GM23248 (cell line): ENCODE measurements at regions not wholly inside any gene's neighbourhood (a gene's known extent, or its start where the extent isn't known, plus 50 kb on each side); places are given as distances from the start of the nearest gene placed in this dataset.

Experiments
- DNase-seq: peaks from one replicate; pipeline ENCODE4 v3.0.0-alpha.2; 2015
- H2AFZ ChIP-seq: fragments of 200-600 bp; sonication (generic); 2 replicates; pipeline ENCODE4 v1.6.1; 2016; ENCODE audit warnings: antibody characterized with exemption
- H3F3A ChIP-seq: fragments of 200-600 bp; sonication (generic); 2 replicates; pipeline ENCODE4 v1.6.1; 2016; ENCODE audit warnings: mild to moderate bottlenecking, antibody characterized with exemption, mixed run types; ENCODE audit not compliant: insufficient read depth
- H3K27ac ChIP-seq: fragments of 200-600 bp; sonication (generic); 2 replicates; pipeline ENCODE4 v1.5.1; 2016; ENCODE audit warnings: mild to moderate bottlenecking
- H3K27me3 ChIP-seq: fragments of 200-600 bp; sonication (generic); replicated peaks from 2 replicates; pipeline ENCODE4 v1.6.1; 2016; ENCODE audit warnings: mild to moderate bottlenecking; ENCODE audit not compliant: insufficient read depth
- H3K36me3 ChIP-seq: fragments of 200-600 bp; sonication (generic); 2 replicates; pipeline ENCODE4 v1.6.1; 2016; ENCODE audit warnings: low read depth, mild to moderate bottlenecking
- H3K4me1 ChIP-seq: fragments of 200-600 bp; sonication (generic); 2 replicates; pipeline ENCODE4 v1.6.1; 2016; ENCODE audit warnings: mild to moderate bottlenecking; ENCODE audit not compliant: insufficient read depth
- H3K4me2 ChIP-seq: fragments of 200-600 bp; sonication (generic); one replicate; pipeline ENCODE4 v1.6.1; 2016; ENCODE audit warnings: mild to moderate bottlenecking; ENCODE audit not compliant: unreplicated experiment
- H3K4me3 ChIP-seq: fragments of 200-600 bp; sonication (generic); 2 replicates; pipeline ENCODE4 v1.5.1; 2016; ENCODE audit warnings: mild to moderate bottlenecking
- H3K79me2 ChIP-seq: fragments of 200-600 bp; sonication (generic); 2 replicates; pipeline ENCODE4 v1.6.1; 2016; ENCODE audit warnings: mild to moderate bottlenecking; ENCODE audit not compliant: insufficient read depth
- H3K9ac ChIP-seq: fragments of 200-600 bp; sonication (generic); 2 replicates; pipeline ENCODE4 v1.6.1; 2016; ENCODE audit warnings: mild to moderate bottlenecking
- H3K9me2 ChIP-seq: fragments of 200-600 bp; sonication (generic); 2 replicates; pipeline ENCODE4 v1.6.1; 2016; ENCODE audit warnings: mixed run types, mild to moderate bottlenecking, moderate library complexity; ENCODE audit not compliant: insufficient read depth
- H3K9me3 ChIP-seq: fragments of 200-600 bp; sonication (generic); one replicate; pipeline ENCODE4 v1.6.1; 2017; ENCODE audit warnings: low read depth
- H4K20me1 ChIP-seq: fragments of 200-600 bp; sonication (generic); 2 replicates; pipeline ENCODE4 v1.6.0; 2016; ENCODE audit not compliant: insufficient read depth
- EZH2 ChIP-seq: fragments of 200-600 bp; sonication (generic); IDR thresholded peaks from 2 replicates; pipeline ENCODE4 v1.6.1; 2018; ENCODE audit warnings: antibody characterized with exemption, mild to moderate bottlenecking; ENCODE audit not compliant: insufficient read depth, poor library complexity, severe bottlenecking
- EZH2phosphoT487 ChIP-seq: fragments of 200-600 bp; sonication (generic); IDR thresholded peaks from 2 replicates; pipeline ENCODE4 v1.6.1; 2018; ENCODE audit warnings: antibody characterized with exemption, moderate library complexity, mild to moderate bottlenecking, low read depth; ENCODE audit not compliant: insufficient read depth
- WGBS, 2 experiments: methylation state at CpG; one replicate each; pipeline ENCODE4 v1.1.6; 2015 to 2017; ENCODE audit warnings: low lambda C conversion rate in 2 of 2, low coverage in 1 of 2; ENCODE audit errors: missing lambda C conversion rate in 2 of 2; 5-methylcytosine and 5-hydroxymethylcytosine counted together
- in situ Hi-C: fragments of 300-500 bp; cut with MboI; formaldehyde crosslinking; loops from 2 replicates; pipeline ENCODE4 v1.15.0; 2020

DNA sequence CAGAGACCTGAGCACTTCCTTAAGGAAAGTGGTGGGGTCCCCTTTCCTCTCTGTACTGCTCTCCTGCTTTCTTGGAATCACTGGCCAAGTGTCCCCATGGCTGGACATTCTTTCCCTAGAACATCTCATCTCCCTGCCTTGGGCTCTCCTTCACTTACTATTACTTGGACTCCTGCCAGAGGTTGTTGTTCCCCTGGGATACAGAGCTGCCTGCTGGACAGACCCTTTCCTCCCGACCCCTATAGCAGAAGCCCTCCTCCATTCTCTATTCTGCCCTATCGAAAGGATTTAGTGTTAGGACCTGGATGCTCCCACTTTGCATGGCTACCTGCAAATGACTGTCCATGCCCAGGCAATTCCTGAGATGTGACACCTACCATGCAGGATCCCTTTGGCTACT is 164.3 kb upstream of the PODXL start:
- no peaks in the 10 kb centered on the region for H3K79me2 ChIP-seq
- H3K27me3 ChIP-seq = no peaks in the 10 kb centered on the region
- no peak overlapping the region for H3K27ac ChIP-seq
- H3K9me3 ChIP-seq = no peaks in the 10 kb centered on the region
- H3K4me3 ChIP-seq = no peak overlapping the region
- no peak overlapping the region for H3K4me2 ChIP-seq
- WGBS, 2 experiments = 54 to 62% methylated on average over 2 of the region's 2 CpGs
- H3K36me3 ChIP-seq = no peaks in the 10 kb centered on the region
- no peak overlapping the region for H2AFZ ChIP-seq
- in situ Hi-C loops = no loop called here
- H3K9ac ChIP-seq = no peak overlapping the region
- DNase-seq = no peak
- no peaks in the 10 kb centered on the region for H3K9me2 ChIP-seq
- H3K4me1 ChIP-seq = no peaks in the 10 kb centered on the region
- no peaks in the 10 kb centered on the region for H4K20me1 ChIP-seq
- H3F3A ChIP-seq = no peaks in the 10 kb centered on the region
- TF ChIP-seq EZH2 = no peak
- TF ChIP-seq EZH2phosphoT487 = no peak

DNA sequence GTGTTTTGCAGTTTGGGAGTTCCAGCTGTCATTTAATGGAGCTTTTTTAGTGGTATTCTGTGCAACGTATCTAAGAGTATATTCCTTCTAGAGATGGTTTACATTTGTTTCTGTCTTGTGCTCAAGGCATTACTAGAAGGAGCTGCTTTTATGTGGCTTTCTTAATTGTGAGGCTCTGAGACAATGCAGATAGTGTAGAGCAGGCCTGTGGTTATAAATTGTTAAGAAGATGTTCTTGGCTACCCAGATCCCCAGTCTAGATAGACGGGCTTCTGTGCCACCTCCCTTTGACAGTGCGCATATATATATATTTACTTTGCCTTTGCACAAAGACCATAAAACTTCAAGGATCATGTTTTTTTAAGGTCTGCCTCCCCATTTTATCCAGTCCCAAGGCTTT is 160.8 kb upstream of the PODXL start:
- Histone ChIP-seq H3K9ac (no peak overlapping the region), H3K36me3 (no peaks in the 10 kb centered on the region), H3K27ac (no peak overlapping the region), H2AFZ (no peak overlapping the region), H3K4me3 (no peak overlapping the region), H3K27me3 (no peaks in the 10 kb centered on the region), H4K20me1 (no peaks in the 10 kb centered on the region), H3K9me2 (no peaks in the 10 kb centered on the region), H3K9me3 (no peaks in the 10 kb centered on the region), H3F3A (no peaks in the 10 kb centered on the region), H3K79me2 (no peaks in the 10 kb centered on the region), H3K4me2 (no peak overlapping the region), H3K4me1 (no peaks in the 10 kb centered on the region)
- WGBS, 2 experiments = 56 to 58% methylated on average over 3 of the region's 3 CpGs
- TF ChIP-seq EZH2 (no peak), EZH2phosphoT487 (no peak)
- no peak for DNase-seq
- in situ Hi-C loops = no loop called here

DNA sequence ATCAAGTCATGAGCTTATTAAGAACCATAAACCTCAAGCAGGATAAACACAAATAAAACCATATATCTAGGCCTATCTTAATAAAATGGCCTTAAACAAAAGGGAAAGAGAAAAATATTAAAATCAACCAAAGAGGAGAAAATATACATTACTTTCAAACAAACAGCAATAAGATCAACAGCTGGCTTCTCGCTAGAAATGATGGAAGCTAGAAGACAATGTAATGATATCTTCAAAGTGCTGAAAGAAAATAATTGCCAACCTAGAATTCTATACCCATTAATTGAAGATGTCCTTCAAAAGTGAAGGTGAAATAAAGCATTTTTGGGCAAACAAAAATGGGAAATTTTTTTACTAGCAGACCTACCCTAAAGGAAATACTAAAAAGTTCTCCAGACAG is 142.9 kb upstream of the PODXL start:
- Histone ChIP-seq H3K27ac (no peak overlapping the region), H2AFZ (no peak overlapping the region), H3K4me2 (no peak overlapping the region), H4K20me1 (no peaks in the 10 kb centered on the region), H3K36me3 (no peaks in the 10 kb centered on the region), H3K9ac (no peak overlapping the region), H3K79me2 (no peaks in the 10 kb centered on the region), H3K27me3 (peaks cover 12% of the 10 kb centered on the region; the same call in 1 of the 2 replicates), H3K9me2 (no peaks in the 10 kb centered on the region), H3K4me3 (no peak overlapping the region), H3F3A (no peaks in the 10 kb centered on the region), H3K4me1 (no peaks in the 10 kb centered on the region), H3K9me3 (no peaks in the 10 kb centered on the region)
- WGBS, 2 experiments = 85 to 88% methylated on average over 1 of the region's 1 CpG
- in situ Hi-C loops = loop anchor here (25.0 kb wide), 1 partner anchor 563 kb away; no protein-coding TSS in a partner anchor
- no peak for DNase-seq
- TF ChIP-seq EZH2phosphoT487 = no peak
- no peak for TF ChIP-seq EZH2

DNA sequence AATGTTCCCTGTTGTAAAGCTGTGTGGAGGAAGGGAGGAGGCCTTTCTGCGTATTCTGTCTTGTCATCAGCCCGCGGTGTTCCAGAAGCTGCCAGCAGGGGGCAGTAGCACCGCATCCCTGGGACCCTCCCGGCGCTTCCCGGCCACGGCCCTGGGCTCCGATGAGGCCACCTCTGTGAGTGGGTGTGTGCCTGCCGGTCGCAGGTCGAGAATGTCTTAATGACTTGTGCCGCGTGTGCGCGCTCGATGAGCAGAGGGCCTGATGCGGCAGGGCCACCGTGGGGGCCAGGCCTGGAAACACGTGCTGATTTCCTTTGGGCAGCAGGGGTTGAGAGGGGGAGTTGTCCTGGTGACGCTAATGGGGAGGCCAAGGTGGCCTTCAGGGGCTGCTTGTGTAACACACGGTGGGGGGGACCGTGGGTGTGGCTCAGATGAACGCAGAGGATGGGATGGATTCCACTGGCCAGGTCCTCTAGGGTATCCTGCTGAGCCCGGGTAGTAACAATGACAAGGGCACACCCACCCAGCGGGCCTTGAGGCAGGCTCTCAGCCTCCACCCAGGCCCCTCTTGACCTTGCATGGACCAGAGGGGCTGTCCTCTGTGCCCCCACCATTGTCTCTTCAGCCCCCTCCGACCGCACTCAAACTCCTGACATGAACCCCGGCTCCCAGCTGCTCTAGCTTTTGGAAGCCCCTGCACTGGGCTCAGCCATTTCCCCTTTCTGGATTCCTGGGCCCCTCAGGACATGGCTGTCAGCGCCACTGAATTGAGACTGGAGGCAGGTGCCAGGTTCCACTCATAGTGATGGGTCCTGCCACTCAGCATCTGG is 135.9 kb upstream of the PODXL start:
- Histone ChIP-seq H3K9me3 (no peaks in the 10 kb centered on the region), H3K27me3 (peaks cover 12% of the 10 kb centered on the region), H3K27ac (no peak overlapping the region), H3F3A (no peaks in the 10 kb centered on the region), H3K9me2 (no peaks in the 10 kb centered on the region), H3K4me2 (peak overlapping the region; percentile 78), H3K36me3 (no peaks in the 10 kb centered on the region), H3K4me3 (peak overlapping the region; percentile 53), H3K9ac (no peak overlapping the region), H3K79me2 (no peaks in the 10 kb centered on the region), H3K4me1 (no peaks in the 10 kb centered on the region), H4K20me1 (no peaks in the 10 kb centered on the region), H2AFZ (peak overlapping the region; percentile 68)
- TF ChIP-seq EZH2phosphoT487 (no peak), EZH2 (no peak)
- in situ Hi-C loops = loop anchor here (25.0 kb wide), 1 partner anchor 570 kb away; no protein-coding TSS in a partner anchor
- WGBS, 2 experiments = 17 to 19% methylated on average over 30 of the region's 30 CpGs
- DNase-seq = peak; percentile 69
